Glutamatergic neuron (in vitro differentiated cells): ENCODE measurements at regions not wholly inside any gene's neighbourhood (a gene's known extent, or its start where the extent isn't known, plus 50 kb on each side); places are given as distances from the start of the nearest gene placed in this dataset.

ENCODE experiments used
- DNase-seq: peaks from one replicate; pipeline ENCODE4 v3.0.0; 2022
- H3K27ac Mint-ChIP-seq: one replicate; pipeline ENCODE4 v1.8.0; 2020; ENCODE audit warnings: mild to moderate bottlenecking, mixed read lengths, inconsistent platforms; ENCODE audit not compliant: unreplicated experiment
- H3K27me3 Mint-ChIP-seq: one replicate; pipeline ENCODE4 v1.8.0; 2020; ENCODE audit warnings: mild to moderate bottlenecking, moderate library complexity, mixed read lengths, inconsistent platforms; ENCODE audit not compliant: unreplicated experiment
- H3K36me3 Mint-ChIP-seq: one replicate; pipeline ENCODE4 v1.8.0; 2020; ENCODE audit warnings: mild to moderate bottlenecking, mixed read lengths, inconsistent platforms; ENCODE audit not compliant: unreplicated experiment
- H3K4me1 Mint-ChIP-seq: one replicate; pipeline ENCODE4 v1.8.0; 2020; ENCODE audit warnings: mild to moderate bottlenecking, low read depth, mixed read lengths, inconsistent platforms; ENCODE audit not compliant: unreplicated experiment
- H3K4me3 Mint-ChIP-seq: one replicate; pipeline ENCODE4 v1.8.0; 2020; ENCODE audit warnings: mild to moderate bottlenecking, mixed read lengths, inconsistent platforms; ENCODE audit not compliant: unreplicated experiment
- H3K9me3 Mint-ChIP-seq: one replicate; pipeline ENCODE4 v1.8.0; 2020; ENCODE audit warnings: mild to moderate bottlenecking, moderate library complexity, mixed read lengths, inconsistent platforms; ENCODE audit not compliant: unreplicated experiment
- TF ChIP-seq, protein P1 (sequence below): fragments of 200-600 bp; sonication (generic); IDR thresholded peaks from one replicate; pipeline ENCODE4 v1.5.0; 2021; ENCODE audit not compliant: partially characterized antibody, unreplicated experiment

DNA sequence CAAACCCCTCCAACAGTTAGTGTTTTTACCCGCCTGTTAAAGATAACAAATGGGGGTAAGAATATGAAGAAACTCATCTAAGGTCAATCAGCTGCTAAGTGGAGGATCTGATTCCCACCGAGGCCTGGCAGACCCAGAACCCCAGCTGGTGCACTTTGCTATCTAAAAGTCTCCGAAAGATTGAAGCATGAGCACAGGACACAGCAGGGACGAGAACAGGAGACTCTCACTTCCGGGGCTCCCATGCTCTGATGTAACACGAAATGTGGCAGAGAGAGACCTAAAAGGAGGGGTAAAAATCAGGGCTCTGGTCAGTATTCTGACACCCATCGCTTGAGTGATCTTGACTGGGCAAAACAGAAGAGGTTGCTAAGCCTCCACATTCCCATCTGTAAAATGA is 119.7 kb downstream of the PDCL3 start:
- Mint-ChIP-seq H3K27me3 (no peaks in the 10 kb centered on the region), H3K36me3 (peaks cover 13% of the 10 kb centered on the region), H3K4me1 (no peaks in the 10 kb centered on the region), H3K9me3 (peaks cover 1% of the 10 kb centered on the region), H3K27ac (no peak overlapping the region), H3K4me3 (no peak overlapping the region)
- no peak for DNase-seq
- TF ChIP-seq, protein P1, sequence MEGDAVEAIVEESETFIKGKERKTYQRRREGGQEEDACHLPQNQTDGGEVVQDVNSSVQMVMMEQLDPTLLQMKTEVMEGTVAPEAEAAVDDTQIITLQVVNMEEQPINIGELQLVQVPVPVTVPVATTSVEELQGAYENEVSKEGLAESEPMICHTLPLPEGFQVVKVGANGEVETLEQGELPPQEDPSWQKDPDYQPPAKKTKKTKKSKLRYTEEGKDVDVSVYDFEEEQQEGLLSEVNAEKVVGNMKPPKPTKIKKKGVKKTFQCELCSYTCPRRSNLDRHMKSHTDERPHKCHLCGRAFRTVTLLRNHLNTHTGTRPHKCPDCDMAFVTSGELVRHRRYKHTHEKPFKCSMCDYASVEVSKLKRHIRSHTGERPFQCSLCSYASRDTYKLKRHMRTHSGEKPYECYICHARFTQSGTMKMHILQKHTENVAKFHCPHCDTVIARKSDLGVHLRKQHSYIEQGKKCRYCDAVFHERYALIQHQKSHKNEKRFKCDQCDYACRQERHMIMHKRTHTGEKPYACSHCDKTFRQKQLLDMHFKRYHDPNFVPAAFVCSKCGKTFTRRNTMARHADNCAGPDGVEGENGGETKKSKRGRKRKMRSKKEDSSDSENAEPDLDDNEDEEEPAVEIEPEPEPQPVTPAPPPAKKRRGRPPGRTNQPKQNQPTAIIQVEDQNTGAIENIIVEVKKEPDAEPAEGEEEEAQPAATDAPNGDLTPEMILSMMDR = no peak

GRCh38 chr2:100683231-100683630 is 120.4 kb downstream of the PDCL3 start:
- no peaks in the 10 kb centered on the region for H3K27me3 Mint-ChIP-seq
- no peak overlapping the region for H3K27ac Mint-ChIP-seq
- H3K4me3 Mint-ChIP-seq = no peak overlapping the region
- TF ChIP-seq, protein P1 = no peak
- DNase-seq = no peak
- H3K36me3 Mint-ChIP-seq = peaks cover 15% of the 10 kb centered on the region
- H3K9me3 Mint-ChIP-seq = peaks cover 1% of the 10 kb centered on the region
- H3K4me1 Mint-ChIP-seq = no peaks in the 10 kb centered on the region

DNA sequence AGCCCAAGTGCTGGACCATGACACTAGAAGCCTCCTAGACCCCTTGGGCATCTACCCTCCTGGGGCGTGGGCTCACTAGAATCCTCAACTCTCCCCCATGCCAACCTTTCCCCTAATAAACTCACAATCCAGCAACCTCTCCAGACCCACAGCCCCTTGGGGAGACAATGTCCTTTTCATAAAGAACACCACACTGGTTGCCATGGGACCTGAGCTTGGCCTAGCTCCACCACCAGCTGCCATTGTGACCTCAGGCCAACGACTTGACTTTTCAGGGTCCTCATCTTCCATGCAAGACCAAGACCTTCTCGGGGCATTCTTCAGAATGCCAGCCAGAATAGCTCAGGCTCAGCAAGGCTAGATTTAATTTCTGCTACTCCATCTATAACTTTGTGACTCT is 128.1 kb upstream of the NPAS2 start:
- TF ChIP-seq, protein P1 = no peak
- Mint-ChIP-seq H3K27me3 (peaks cover 2% of the 10 kb centered on the region), H3K4me1 (no peaks in the 10 kb centered on the region), H3K27ac (no peak overlapping the region), H3K9me3 (peaks cover 5% of the 10 kb centered on the region), H3K4me3 (no peak overlapping the region), H3K36me3 (peaks cover 14% of the 10 kb centered on the region)
- DNase-seq = no peak

GRCh38 chr2:100692381-100692780 is 127.6 kb upstream of the NPAS2 start:
- Mint-ChIP-seq H3K4me1 (no peaks in the 10 kb centered on the region), H3K27me3 (peaks cover 2% of the 10 kb centered on the region), H3K4me3 (no peak overlapping the region), H3K9me3 (peaks cover 5% of the 10 kb centered on the region), H3K36me3 (peaks cover 13% of the 10 kb centered on the region), H3K27ac (no peak overlapping the region)
- TF ChIP-seq, protein P1 = no peak
- no peak for DNase-seq

GRCh38 chr2:100692906-100693305 is 127.0 kb upstream of the NPAS2 start:
- Mint-ChIP-seq H3K9me3 (peaks cover 5% of the 10 kb centered on the region), H3K27me3 (peaks cover 2% of the 10 kb centered on the region), H3K4me3 (no peak overlapping the region), H3K4me1 (no peaks in the 10 kb centered on the region), H3K27ac (no peak overlapping the region), H3K36me3 (peaks cover 10% of the 10 kb centered on the region)
- TF ChIP-seq, protein P1 = no peak
- no peak for DNase-seq
